H1 (cell line): ENCODE measurements at regions not wholly inside any gene's neighbourhood (a gene's known extent, or its start where the extent isn't known, plus 50 kb on each side); places are given as distances from the start of the nearest gene placed in this dataset.

Experiments
- CTCF ChIA-PET: fragments of 300-600 bp; sonication (Branson Sonifier 250); formaldehyde crosslinking; loops from one replicate; lab custom pipeline; 2021; ENCODE audit not compliant: partially characterized antibody; lab: Charles Lee
- POLR2A ChIA-PET: fragments of 300-600 bp; sonication (Branson Sonifier 250); formaldehyde crosslinking; loops from one replicate; lab custom pipeline; 2021; ENCODE audit warnings: inconsistent platforms; ENCODE audit not compliant: partially characterized antibody; lab: Charles Lee
- DNase-seq, 2 experiments: peaks; one replicate each; pipeline versions ENCODE4 v3.0.0 to v3.0.0-alpha.2; 2010 to 2022; ENCODE audit warnings: low spot score in 2 of 2, low read depth in 1 of 2, mixed read lengths in 1 of 2
- FAIRE-seq: peaks from 2 replicates; lab custom pipeline; 2011; peaks lifted over from hg19 to GRCh38; lab: Jason Lieb, UNC
- H2AFZ ChIP-seq: 2 replicates; pipeline ENCODE4 v1.8.1; 2012; ENCODE audit warnings: low read length, inconsistent platforms
- H2AK5ac ChIP-seq: 2 replicates; pipeline ENCODE4 v1.6.1; 2013; ENCODE audit warnings: low read depth, low read length
- H2BK120ac ChIP-seq: replicated peaks from 2 replicates; pipeline ENCODE3; 2013; ENCODE audit warnings: low read depth, low read length, inconsistent platforms
- H2BK12ac ChIP-seq: 2 replicates; pipeline ENCODE4 v1.6.1; 2013; ENCODE audit warnings: low read depth, low read length
- H2BK15ac ChIP-seq: 2 replicates; pipeline ENCODE4 v1.6.1; 2013; ENCODE audit warnings: low read length
- H2BK20ac ChIP-seq: 2 replicates; pipeline ENCODE4 v1.6.1; 2013; ENCODE audit warnings: low read length
- H2BK5ac ChIP-seq: 2 replicates; pipeline ENCODE4 v1.6.1; 2013; ENCODE audit warnings: low read depth, low read length
- H3K14ac ChIP-seq: 2 replicates; pipeline ENCODE4 v1.6.1; 2013; ENCODE audit warnings: inconsistent platforms; ENCODE audit not compliant: insufficient read length
- H3K18ac ChIP-seq: 2 replicates; pipeline ENCODE4 v1.6.1; 2013; ENCODE audit warnings: low read length; ENCODE audit errors: extremely low read depth
- H3K23ac ChIP-seq: 2 replicates; pipeline ENCODE4 v1.6.1; 2013; ENCODE audit warnings: inconsistent platforms; ENCODE audit not compliant: insufficient read length
- H3K23me2 ChIP-seq: 2 replicates; pipeline ENCODE4 v1.6.1; 2013; ENCODE audit warnings: low read depth, low read length
- H3K27ac ChIP-seq: 2 replicates; pipeline ENCODE4 v1.6.1; 2011; ENCODE audit warnings: low read depth, low read length, inconsistent platforms
- H3K27me3 ChIP-seq, 4 experiments: replicated peaks in 1 of 4; 1 replicate in 1 of 4; 2 replicates in 3 of 4; pipeline versions ENCODE4 v1.6.1 to v1.8.1; 2011 to 2013; ENCODE audit warnings: low read length in 3 of 4, mild to moderate bottlenecking in 3 of 4, inconsistent platforms in 2 of 4, mixed read lengths in 2 of 4, moderate library complexity in 1 of 4; ENCODE audit not compliant: control insufficient read depth in 3 of 4, insufficient read depth in 3 of 4; ENCODE audit errors: extremely low read depth in 1 of 4
- H3K36me3 ChIP-seq, 4 experiments: 2 replicates each; pipeline versions ENCODE4 v1.6.1 to v1.8.1; 2011 to 2013; ENCODE audit warnings: mild to moderate bottlenecking in 4 of 4, low read length in 3 of 4, moderate library complexity in 2 of 4, control low read depth in 1 of 4, inconsistent platforms in 1 of 4; ENCODE audit not compliant: insufficient read depth in 4 of 4, control insufficient read depth in 2 of 4
- H3K4ac ChIP-seq: replicated peaks from 2 replicates; pipeline ENCODE3; 2013; ENCODE audit warnings: low read length, low read depth, mixed read lengths, inconsistent platforms; ENCODE audit not compliant: insufficient read length
- H3K4me1 ChIP-seq, 4 experiments: replicated peaks in 1 of 4; 1 replicate in 1 of 4; 2 replicates in 3 of 4; pipeline versions ENCODE4 v1.6.1 to v1.8.1; 2011 to 2013; ENCODE audit warnings: low read length in 3 of 4, inconsistent platforms in 2 of 4, mixed read lengths in 1 of 4; ENCODE audit not compliant: insufficient read depth in 4 of 4, control insufficient read depth in 3 of 4
- H3K4me2 ChIP-seq, 2 experiments: 2 replicates each; pipeline versions ENCODE4 v1.6.1 to v1.8.1; 2011 to 2013; ENCODE audit warnings: low read depth in 2 of 2, low read length in 2 of 2, control low read depth in 1 of 2, inconsistent platforms in 1 of 2, mild to moderate bottlenecking in 1 of 2; ENCODE audit not compliant: insufficient read depth in 1 of 2
- H3K4me3 ChIP-seq, 4 experiments: fragments of 200-600, 300-600 bp in 1 of 4; sonication (generic), shearing (Covaris generic), sonication (Bioruptor Twin) in 1 of 4; 2 replicates each; pipeline versions ENCODE4 v1.5.1 to v1.8.1; 2011 to 2016; ENCODE audit warnings: low read length in 4 of 4, low read depth in 3 of 4, control low read depth in 2 of 4, inconsistent platforms in 2 of 4, mild to moderate bottlenecking in 2 of 4, mixed read lengths in 1 of 4, moderate library complexity in 1 of 4; ENCODE audit not compliant: insufficient read depth in 2 of 4; ENCODE audit errors: extremely low read depth in 1 of 4
- H3K56ac ChIP-seq: replicated peaks from 2 replicates; pipeline ENCODE3; 2013; ENCODE audit warnings: low read depth, mild to moderate bottlenecking, mixed read lengths, low read length, inconsistent platforms; ENCODE audit not compliant: insufficient read length
- H3K79me1 ChIP-seq: 2 replicates; pipeline ENCODE4 v1.6.1; 2013; ENCODE audit warnings: low read depth, low read length, control low read depth
- H3K79me2 ChIP-seq, 2 experiments: 2 replicates each; pipeline versions ENCODE4 v1.6.1 to v1.8.1; 2012 to 2013; ENCODE audit warnings: low read length in 2 of 2, mild to moderate bottlenecking in 2 of 2, inconsistent platforms in 1 of 2; ENCODE audit not compliant: insufficient read depth in 2 of 2, control insufficient read depth in 1 of 2
- H3K9ac ChIP-seq, 4 experiments: replicated peaks in 1 of 4; 1 replicate in 1 of 4; 2 replicates in 3 of 4; pipeline versions ENCODE4 v1.6.1 to v1.8.1; 2011 to 2013; ENCODE audit warnings: low read depth in 3 of 4, low read length in 3 of 4, control low read depth in 2 of 4, mild to moderate bottlenecking in 2 of 4, moderate library complexity in 2 of 4, inconsistent platforms in 1 of 4; ENCODE audit errors: extremely low read depth in 1 of 4
- H3K9me3 ChIP-seq, 2 experiments: 2 replicates each; pipeline versions ENCODE4 v1.6.1 to v1.8.1; 2012 to 2013; ENCODE audit warnings: mild to moderate bottlenecking in 2 of 2, moderate library complexity in 2 of 2, control low read depth in 1 of 2, inconsistent platforms in 1 of 2, low read depth in 1 of 2, low read length in 1 of 2, mixed read lengths in 1 of 2; ENCODE audit not compliant: insufficient read depth in 2 of 2
- H4K20me1 ChIP-seq, 2 experiments: replicated peaks in 1 of 2; 2 replicates each; pipeline versions ENCODE3 to v1.8.1; 2011 to 2013; ENCODE audit warnings: inconsistent platforms in 2 of 2, low read length in 2 of 2, mild to moderate bottlenecking in 1 of 2; ENCODE audit not compliant: insufficient read depth in 2 of 2, control insufficient read depth in 1 of 2
- H4K5ac ChIP-seq: 2 replicates; pipeline ENCODE4 v1.6.1; 2013; ENCODE audit warnings: low read length, low read depth, mixed read lengths, inconsistent platforms; ENCODE audit not compliant: insufficient read length
- H4K8ac ChIP-seq: 2 replicates; pipeline ENCODE4 v1.8.0; 2013; ENCODE audit warnings: mild to moderate bottlenecking, moderate library complexity, low read length, inconsistent platforms; ENCODE audit not compliant: insufficient read depth; ENCODE audit errors: extremely low read depth
- H4K91ac ChIP-seq: replicated peaks from 2 replicates; pipeline ENCODE3; 2013; ENCODE audit warnings: low read length, mixed read lengths, inconsistent platforms; ENCODE audit not compliant: insufficient read length
- EZH2 ChIP-seq: fragments of 200-600 bp; sonication (generic); IDR thresholded peaks from 2 replicates; pipeline ENCODE4 v1.7.1; 2012; ENCODE audit warnings: low read depth, mild to moderate bottlenecking, moderate library complexity, low read length, inconsistent platforms; ENCODE audit not compliant: severe bottlenecking
- JUND ChIP-seq: IDR thresholded peaks from 2 replicates; pipeline ENCODE4 v1.6.1; 2011; ENCODE audit warnings: mild to moderate bottlenecking, improper control_type of control experiment, low read length
- RAD21 ChIP-seq, 2 experiments: IDR thresholded peaks in 1 of 2; conservative IDR thresholded peaks in 1 of 2; 2 replicates each; pipeline ENCODE4 v1.6.1; 2011; ENCODE audit warnings: low read depth in 2 of 2, low read length in 2 of 2, improper control_type of control experiment in 1 of 2, inconsistent platforms in 1 of 2, mild to moderate bottlenecking in 1 of 2, moderate library complexity in 1 of 2
- SIRT6 ChIP-seq: IDR thresholded peaks from one replicate; pipeline ENCODE4 v1.7.1; 2012; ENCODE audit warnings: low read length, inconsistent platforms

GRCh38 chr11:130817330-130817944, 98.8 kb downstream of the SNX19 start:
- no peak for TF ChIP-seq EZH2
- TF ChIP-seq SIRT6, result no peak
- no peak for TF ChIP-seq RAD21 (IDR thresholded peaks at IDR 0.05 in 1 of 2, conservative IDR thresholded peaks at IDR 0.05 in 1 of 2; ENCODE audit: low read depth in 2 of 2, low read length in 2 of 2)
- TF ChIP-seq JUND, result no peak
- TF ChIP-seq, all 59 proteins: peak for 0
- peaks cover 0 to 10% (median 6%) of the 10 kb centered on the region in 4 experiments; a peak in 4 of 7 replicates for H3K4me1 ChIP-seq
- H2BK5ac ChIP-seq, result no peak overlapping the region
- H4K8ac ChIP-seq, result no peak overlapping the region
- H3K14ac ChIP-seq, result no peak overlapping the region
- no peak overlapping the region for H3K27ac ChIP-seq
- DNase-seq (no peak), FAIRE-seq (no peak)
- H2BK20ac ChIP-seq, result no peak overlapping the region
- no peak overlapping the region for H4K91ac ChIP-seq
- no peaks in the 10 kb centered on the region for H3K27me3 ChIP-seq
- no peak overlapping the region for H2AFZ ChIP-seq
- H3K4me2 ChIP-seq, result no peak overlapping the region
- CTCF ChIA-PET, result interaction anchor here (0.6 kb wide), 1 partner anchor 528 kb away, joined by 3 read pairs; no protein-coding TSS in a partner anchor
- no peaks in the 10 kb centered on the region for H4K20me1 ChIP-seq
- H2BK12ac ChIP-seq, result no peak overlapping the region
- H3K23me2 ChIP-seq, result no peaks in the 10 kb centered on the region
- no peak overlapping the region for H3K4ac ChIP-seq
- no peak overlapping the region for H3K18ac ChIP-seq
- POLR2A ChIA-PET, result no interaction called here
- H3K4me3 ChIP-seq, result no peak overlapping the region
- no peak overlapping the region; a peak in 1 of 7 replicates for H3K9ac ChIP-seq
- H3K79me1 ChIP-seq, result no peaks in the 10 kb centered on the region
- H4K5ac ChIP-seq, result no peak overlapping the region
- no peak overlapping the region for H3K56ac ChIP-seq
- no peaks in the 10 kb centered on the region for H3K36me3 ChIP-seq
- no peak overlapping the region for H2BK120ac ChIP-seq
- no peak overlapping the region for H2AK5ac ChIP-seq
- no peaks in the 10 kb centered on the region for H3K9me3 ChIP-seq
- no peak overlapping the region for H2BK15ac ChIP-seq
- no peak overlapping the region for H3K23ac ChIP-seq
- no peaks in the 10 kb centered on the region for H3K79me2 ChIP-seq
